NCI-H526 (cell line): ENCODE measurements at regions not wholly inside any gene's neighbourhood (a gene's known extent, or its start where the extent isn't known, plus 50 kb on each side); places are given as distances from the start of the nearest gene placed in this dataset.

Experiments used
- DNase-seq, 2 experiments: peaks; one replicate each; lab custom pipeline; 2025; lab: John Stamatoyannopoulos, UW

GRCh38 chr7:54847921-54848320 is 88.9 kb upstream of the SEC61G start:
- no peak for DNase-seq

- DNase-seq: no peak
These were observed 97.8 kb upstream of the SEC61G start for GRCh38 chr7:54856856-54857255.

GRCh38 chr7:54857294-54857693 is 98.3 kb upstream of the SEC61G start:
- DNase-seq: no peak

GRCh38 chr7:54858008-54858692 is 99.1 kb upstream of the SEC61G start:
- DNase-seq: no peak

- no peak for DNase-seq
These were observed 100.1 kb upstream of the SEC61G start for GRCh38 chr7:54859066-54859465.

- no peak for DNase-seq
These were observed 100.5 kb upstream of the SEC61G start for GRCh38 chr7:54859545-54859944.

GRCh38 chr7:54860003-54860775 is 101.2 kb upstream of the SEC61G start:
- DNase-seq: no peak

GRCh38 chr7:54860843-54861242 is 101.8 kb upstream of the SEC61G start:
- DNase-seq: no peak

GRCh38 chr7:54864663-54865062 is 105.7 kb upstream of the SEC61G start:
- DNase-seq: no peak

- DNase-seq: no peak
These were observed 110.5 kb upstream of the SEC61G start for GRCh38 chr7:54869523-54869922.

- DNase-seq: no peak
These were observed 115.8 kb upstream of the SEC61G start for GRCh38 chr7:54874804-54875203.

- no peak for DNase-seq
These were observed 118.7 kb upstream of the SEC61G start for GRCh38 chr7:54877683-54878082.

- no peak for DNase-seq
These were observed 119.3 kb upstream of the SEC61G start for GRCh38 chr7:54878339-54878738.

- no peak for DNase-seq
These were observed 120.8 kb upstream of the SEC61G start for GRCh38 chr7:54879776-54880175.

GRCh38 chr7:54880326-54880989 is 121.4 kb upstream of the SEC61G start:
- DNase-seq: no peak

- no peak for DNase-seq
These were observed 123.0 kb upstream of the SEC61G start for GRCh38 chr7:54881816-54882520.

GRCh38 chr7:54882694-54883093 is 123.7 kb upstream of the SEC61G start:
- no peak for DNase-seq

- no peak for DNase-seq
These were observed 124.6 kb upstream of the SEC61G start for GRCh38 chr7:54883576-54883975.

- no peak for DNase-seq
These were observed 126.3 kb upstream of the SEC61G start for GRCh38 chr7:54885285-54885684.

GRCh38 chr7:54888067-54888733 is 129.2 kb upstream of the SEC61G start:
- no peak for DNase-seq

GRCh38 chr7:54888734-54889082 is 129.7 kb upstream of the SEC61G start:
- no peak for DNase-seq

GRCh38 chr7:54897891-54898290 is 120.9 kb upstream of the EGFR start:
- DNase-seq: no peak
